Dermis blood vessel endothelial cell (primary cell): ENCODE measurements at regions not wholly inside any gene's neighbourhood (a gene's known extent, or its start where the extent isn't known, plus 50 kb on each side); places are given as distances from the start of the nearest gene placed in this dataset.

Experiments used
- DNase-seq: peaks from one replicate; pipeline ENCODE4 v3.0.0; 2010

DNA sequence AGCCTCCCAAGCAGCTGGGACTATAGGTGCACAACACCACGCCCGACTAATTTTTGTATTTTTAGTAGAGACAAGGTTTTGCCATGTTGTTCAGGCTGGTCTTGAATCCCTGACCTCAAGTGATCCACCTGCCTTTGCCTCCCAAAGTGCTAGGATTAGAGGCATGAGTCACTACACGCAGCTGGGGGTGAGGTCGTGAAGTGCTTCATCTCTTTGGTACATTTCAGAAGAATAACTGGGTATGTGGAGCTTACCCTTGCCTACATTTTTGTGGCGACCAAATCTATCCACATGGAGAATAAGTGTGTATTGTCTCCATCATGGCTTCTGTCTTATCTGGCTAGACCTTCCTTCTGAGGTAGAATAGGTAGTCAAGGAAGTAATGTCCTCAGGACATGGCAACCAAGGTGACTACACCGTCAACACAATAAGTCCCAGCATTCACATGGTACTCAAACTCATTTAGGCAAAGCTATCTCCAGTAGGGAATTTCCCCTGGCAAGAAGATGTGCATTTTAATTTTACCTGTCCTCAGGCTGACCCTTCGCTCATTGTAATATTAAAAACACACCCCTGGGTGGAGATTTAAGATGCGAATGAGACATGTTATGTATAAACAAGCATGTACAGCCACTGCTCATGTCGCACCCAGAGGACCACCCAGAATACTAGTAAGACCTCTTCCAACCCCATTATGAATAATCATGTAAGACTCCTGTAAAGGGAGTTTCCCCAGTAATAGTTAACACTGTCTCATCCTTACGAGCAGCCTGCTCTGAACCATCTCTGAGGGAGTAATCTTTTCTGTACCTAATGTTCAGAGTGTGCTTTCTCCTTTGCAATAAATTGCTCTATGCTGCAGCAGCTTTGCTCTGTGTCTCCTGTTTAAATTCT lies 1173.2 kb downstream of the TAF11L14 start:
- DNase-seq, result no peak

DNA sequence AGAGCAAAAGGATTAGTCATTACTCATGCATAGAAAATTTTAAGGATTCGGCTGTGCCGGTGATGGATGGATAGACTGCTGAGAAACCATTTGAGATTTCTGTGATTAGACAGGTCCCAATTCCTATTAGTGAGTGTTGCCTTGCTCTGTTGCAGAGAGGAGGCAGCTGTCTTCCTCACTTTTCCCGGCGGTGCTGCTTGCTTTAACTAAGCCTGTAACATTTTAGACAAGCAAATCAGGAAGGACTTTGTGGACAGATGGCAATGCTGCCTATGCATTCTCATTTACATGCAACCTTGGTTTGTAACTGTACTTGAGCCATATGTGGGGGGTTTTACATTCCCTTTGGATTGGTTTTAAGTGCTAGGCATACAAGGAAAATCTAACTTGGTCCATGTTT lies 1176.3 kb downstream of the CDH18 start:
- no peak for DNase-seq

DNA sequence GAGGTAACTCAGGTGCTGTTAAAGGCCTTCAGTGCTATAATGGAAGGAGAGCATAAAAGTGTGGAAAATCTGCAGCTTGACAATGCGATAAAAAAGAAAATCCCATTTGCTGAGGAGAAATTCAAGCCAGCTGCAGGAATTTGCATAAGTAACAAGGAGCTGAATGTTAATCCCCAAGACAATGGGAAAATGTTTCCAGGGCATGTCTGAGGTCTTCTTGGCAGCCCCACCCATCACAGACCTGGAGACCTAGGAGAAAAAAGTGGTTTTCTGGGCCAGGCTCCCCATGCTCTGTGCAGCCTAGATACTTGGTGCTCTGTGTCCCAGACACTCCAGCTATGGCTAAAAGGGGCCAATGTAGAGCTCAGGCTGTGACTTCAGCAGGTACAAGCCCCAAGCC lies 1159.6 kb downstream of the CDH18 start:
- no peak for DNase-seq

DNA sequence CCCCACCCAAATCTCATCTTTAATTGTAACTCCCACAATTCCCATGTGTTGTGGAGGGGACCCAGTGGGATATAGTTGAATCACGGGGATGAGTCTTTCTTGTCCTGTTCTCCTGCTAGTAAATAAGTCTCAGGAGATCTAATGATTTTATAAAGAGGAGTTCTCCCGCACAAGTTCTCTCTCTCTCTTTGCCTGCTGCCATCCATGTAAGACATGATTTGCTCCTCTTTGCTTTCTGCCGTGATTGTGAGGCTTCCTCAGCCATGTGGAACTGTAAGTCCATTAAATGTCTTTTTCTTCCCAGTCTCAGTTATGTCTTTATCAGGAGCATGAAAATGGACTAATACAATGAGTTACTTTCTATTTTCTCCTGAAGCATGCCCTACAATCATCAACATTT lies 1158.5 kb downstream of the CDH18 start:
- DNase-seq, result no peak

DNA sequence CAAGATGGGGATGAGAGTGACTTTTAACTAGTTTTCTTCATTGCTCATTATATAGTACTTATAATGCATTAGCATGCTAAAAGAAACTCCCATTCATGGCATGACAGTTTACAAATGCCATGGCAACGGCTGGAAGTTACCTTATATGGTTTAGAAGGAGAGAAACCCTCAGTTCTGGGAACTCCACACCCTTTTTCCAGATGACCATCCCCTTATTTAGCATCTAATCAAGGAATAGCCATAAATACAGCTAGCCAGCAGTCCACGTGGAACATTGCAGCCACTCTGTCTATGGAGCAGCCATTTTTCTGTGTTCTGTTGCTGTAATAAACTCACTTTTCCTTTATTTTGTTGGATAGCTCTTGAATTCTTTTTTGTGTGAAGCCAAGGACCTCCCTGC lies 1137.8 kb downstream of the CDH18 start:
- DNase-seq, result no peak

DNA sequence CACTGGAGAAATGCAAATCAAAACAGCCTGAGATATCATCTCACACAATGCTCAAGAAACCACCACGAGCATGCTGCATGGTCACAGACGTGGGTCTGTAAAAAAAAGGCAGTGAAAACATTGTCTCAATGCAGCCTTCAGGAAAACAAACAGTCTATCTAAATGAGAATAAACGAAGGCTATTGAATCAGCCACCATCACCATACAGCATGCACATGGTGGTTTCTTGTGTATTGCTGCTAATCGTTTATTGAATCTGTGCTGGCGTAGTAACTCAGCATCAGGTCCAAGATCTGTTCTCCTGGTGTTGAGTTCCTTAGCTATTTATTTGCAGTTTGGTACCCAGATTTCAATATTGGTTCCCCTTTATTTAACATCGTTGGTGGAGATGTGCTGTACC lies 1115.0 kb downstream of the CDH18 start:
- no peak for DNase-seq

DNA sequence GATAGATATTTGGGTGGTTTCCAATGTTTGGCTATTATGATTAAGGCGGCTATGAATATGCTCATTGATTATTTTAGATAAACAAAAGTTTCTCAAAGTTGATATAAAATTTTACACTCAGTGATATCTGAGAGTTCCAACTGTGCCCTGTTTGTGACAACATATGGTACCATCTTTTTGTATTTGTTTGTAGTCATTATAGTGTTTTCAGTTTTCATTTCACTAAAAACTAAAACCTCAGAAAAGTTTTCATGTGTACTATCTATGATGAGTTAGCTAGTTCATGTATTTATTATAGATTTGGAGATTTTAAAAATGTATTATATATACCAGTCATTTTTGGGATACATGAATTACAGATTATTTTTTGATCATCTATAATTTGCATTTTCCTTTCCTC lies 1111.4 kb downstream of the CDH18 start:
- DNase-seq, result no peak

DNA sequence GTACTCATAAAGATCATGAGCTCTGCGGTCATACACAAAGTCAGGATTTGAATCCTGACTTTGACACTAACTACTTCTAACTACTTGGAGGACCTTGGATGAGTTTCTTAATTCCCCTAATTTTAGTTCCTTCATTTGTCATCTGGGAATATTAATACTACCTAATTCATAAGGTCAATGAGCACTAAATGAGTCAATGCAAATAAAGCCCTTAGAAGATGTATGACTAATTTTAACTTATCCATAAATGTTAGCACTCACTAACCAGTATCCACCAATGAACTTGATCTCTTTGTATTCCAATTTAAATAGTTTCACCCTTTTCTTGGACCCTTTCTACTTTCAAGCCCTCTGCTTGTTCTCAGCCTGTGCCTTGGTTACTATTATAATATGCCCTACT lies 1106.4 kb downstream of the CDH18 start:
- no peak for DNase-seq

DNA sequence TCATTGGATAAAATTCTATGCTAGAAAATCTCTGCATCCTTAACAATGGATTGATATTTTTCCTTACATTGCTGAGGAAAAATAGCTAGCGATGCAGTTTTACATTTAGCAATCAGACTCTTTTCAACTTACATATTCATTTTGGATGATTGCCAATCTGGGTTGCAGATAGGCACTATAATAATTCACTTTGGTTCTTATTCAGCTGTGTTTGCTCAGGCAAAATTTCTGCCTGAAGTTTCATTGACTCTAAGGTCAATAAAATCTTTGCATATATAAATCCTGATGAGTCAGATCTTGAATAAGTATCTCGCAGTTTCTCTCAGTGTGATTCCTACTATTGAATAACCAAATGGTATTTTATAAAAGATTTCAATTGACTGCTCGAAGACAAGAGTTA lies 1105.8 kb downstream of the CDH18 start:
- DNase-seq, result no peak

DNA sequence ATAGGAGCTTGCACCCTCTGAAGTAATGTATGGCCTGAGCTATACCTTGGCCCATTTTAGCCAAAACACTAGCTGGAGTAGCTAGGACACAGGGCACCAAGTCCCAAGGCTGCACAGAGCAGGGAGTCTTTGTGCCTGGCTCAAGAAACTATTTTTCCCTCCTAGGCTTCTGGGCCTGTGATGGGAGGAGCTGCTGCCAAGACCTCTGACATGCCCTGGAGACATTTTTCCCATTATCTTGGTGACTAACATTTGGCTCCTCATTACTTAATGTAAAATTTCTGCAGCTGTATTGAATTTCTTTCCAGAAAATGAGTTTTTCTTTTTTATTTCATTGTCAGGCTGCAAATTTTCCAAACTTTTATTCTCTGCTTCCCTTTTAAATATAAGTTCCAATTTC lies 1099.2 kb downstream of the CDH18 start:
- DNase-seq, result no peak

DNA sequence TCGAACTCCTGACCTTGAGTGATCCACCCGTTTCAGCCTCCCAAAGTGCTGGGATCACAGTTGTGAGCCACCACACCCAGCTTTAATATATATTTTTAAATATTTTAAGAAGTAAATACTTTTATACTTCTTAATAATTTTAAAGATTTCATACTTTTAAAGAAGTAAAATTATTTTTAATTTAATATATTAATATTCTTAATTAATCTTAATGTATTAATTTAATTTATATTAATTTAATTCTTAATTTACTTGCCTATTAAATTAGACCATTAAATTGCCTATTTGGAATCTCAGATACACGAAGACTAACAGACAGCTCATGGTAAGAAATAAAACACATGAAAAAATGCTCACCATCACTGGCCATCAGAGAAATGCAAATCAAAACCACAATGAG lies 1087.4 kb downstream of the CDH18 start:
- no peak for DNase-seq

DNA sequence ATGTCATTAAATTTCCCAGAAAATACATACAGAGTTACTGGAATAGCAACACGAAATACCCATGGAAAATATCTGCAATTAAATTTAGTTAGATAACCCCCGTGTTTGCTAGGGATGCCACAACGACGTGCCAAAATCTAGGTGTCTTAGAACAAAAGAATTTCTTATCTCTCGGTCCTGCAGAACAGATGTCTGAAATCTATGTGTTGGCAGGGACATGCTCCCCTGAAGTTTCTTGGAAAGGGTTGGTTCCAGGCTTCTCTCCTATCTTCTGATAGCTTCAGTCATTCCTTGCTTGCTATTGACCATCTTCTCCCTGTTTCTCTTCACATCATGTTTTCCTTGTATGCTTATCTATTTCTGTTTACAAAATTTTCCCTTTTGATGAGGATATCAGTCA lies 1067.0 kb downstream of the CDH18 start:
- no peak for DNase-seq

DNA sequence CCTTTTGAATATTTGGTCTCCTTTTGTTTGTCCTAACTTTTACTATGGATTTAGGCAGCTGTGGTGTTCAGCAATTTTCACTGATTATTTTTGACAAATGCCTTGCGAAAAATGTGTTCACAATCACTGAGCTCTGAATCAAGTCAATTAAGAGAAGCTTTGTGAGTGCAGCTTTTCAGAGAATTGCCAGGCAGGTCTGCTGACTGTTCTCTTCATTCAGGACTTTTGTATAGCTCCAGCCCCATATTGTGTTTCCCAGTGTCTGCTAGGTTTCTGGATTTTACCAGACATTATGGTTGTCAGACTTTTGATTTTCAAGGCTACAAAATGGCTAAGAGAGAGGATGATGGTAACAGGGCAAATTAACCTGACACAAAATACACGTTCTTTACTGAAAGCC lies 1055.9 kb downstream of the CDH18 start:
- DNase-seq, result no peak

DNA sequence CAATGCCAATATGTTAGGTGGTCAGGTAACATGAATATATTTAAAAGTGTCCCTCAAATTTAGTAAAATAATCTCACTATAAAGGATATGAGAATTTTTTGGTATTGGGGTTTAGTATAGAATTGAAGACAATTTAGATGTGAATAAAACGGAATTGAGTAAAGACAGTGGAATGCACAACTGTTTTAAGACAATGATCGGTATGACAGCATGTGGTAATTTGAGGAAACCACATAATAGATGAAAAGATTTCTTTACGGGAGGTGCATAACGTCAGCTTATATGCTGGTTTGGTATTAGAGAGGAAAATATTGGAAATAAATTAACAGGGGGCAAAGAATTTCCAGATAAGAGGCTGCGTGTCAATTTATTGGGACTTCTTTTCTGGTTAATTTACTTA lies 1043.2 kb downstream of the CDH18 start:
- no peak for DNase-seq

DNA sequence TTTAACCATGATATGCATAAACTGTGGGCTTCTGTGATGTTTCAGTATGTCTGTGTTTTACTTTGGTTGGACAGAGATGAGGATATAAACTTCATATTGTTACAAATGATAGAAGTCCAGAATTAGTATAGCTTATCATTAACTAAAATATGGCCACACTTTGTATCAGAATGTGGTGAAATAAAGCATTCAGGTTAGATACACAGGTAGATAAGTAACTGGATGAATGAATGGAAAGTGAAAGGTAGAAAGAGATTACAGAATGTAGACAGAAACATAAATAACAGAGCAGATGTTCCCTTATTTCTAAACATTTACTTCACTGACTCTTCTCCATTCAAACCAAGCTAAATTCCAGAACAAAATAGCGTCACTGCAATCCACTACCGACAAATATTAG lies 1033.8 kb downstream of the CDH18 start:
- DNase-seq, result no peak

DNA sequence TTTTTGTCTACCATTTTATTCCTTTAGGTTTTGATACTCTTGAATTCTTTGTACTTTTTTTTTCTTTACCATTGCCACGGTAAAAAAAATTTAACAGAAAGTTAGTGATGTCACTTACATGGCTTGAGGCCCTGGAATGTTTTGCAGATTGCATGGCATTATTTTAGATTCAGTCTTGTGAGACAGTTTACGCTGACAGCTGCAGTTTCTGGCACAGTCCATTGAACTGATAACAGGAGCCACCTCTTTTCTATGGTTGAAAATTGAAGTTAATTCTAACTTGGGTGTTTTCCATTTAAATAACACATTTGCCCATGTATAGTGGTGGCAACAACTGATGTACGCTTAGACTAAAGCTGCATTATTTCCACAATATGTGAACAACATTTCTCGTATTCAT lies 1028.5 kb downstream of the CDH18 start:
- DNase-seq, result no peak

DNA sequence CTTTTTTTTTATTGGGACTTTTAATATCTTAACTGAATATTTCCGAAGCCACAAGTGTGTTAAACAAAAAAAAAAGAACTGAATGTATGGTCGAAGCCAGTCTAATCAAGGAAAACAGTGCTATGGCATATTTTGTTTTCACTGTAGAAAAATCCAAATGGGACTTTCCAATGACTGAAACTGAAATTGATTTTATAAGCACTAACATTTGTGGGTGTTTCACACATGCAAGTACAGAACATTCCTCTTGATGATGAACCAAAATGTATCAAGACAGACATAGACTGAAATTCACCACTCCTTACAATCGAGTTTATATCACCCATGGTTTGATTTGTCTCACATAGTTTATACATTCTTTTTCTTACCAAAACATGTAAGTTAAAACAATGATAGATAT lies 1026.8 kb downstream of the CDH18 start:
- DNase-seq, result no peak

DNA sequence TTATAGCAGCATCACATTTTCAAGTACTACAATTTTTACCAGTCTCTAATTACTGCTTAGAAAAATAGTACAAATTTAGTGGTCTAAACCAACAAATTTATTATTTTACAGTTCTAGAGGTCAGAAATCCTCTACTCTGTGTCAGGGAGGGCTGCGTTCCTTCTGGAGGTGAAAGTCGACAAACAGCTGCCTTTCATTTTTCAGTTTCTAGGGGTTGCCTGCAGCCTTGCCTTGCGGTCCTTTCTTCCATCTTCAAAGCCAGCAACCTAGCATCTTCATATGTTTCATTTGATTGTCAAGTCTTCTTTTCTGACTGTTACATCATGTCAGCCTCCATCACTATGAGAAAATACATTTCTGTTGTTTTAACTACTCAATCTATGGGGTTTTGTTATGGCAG lies 1022.1 kb downstream of the CDH18 start:
- DNase-seq, result no peak

DNA sequence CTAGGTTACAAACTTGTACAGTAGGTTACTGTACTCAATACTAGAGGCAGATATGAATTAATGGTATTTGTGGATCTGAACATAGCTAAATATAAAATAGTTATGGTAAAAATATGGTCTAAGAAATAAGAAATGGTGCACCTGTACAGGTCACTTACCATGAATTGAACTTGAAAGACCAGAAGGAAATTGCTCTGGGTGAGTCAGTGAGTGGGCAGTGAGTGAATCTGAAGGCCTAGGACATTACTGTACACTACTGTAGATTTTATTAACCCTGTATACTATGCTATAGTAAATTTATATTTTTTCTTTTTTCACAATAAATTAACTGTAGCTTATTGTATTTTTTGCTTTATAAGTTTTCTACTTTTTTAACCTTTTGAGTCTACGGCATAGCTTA lies 1020.4 kb downstream of the CDH18 start:
- DNase-seq, result no peak

DNA sequence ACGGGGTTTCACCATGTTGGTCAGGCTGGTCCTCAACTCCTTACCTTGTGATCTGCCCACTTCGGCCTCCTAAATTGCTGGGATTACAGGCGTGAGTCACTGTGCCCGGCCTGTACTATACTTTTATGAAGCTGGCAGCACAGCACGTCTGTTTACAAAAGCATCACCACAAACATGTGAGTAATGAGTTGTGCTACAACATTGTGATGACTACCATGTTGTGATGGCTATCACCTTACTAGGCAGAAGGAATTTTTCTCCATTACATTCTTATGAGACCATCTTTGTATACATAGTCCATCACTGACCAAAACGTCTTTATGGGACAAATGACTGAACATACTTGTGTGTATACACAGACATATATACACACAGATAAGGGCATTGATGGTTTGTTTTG lies 1019.0 kb downstream of the CDH18 start:
- DNase-seq, result no peak

DNA sequence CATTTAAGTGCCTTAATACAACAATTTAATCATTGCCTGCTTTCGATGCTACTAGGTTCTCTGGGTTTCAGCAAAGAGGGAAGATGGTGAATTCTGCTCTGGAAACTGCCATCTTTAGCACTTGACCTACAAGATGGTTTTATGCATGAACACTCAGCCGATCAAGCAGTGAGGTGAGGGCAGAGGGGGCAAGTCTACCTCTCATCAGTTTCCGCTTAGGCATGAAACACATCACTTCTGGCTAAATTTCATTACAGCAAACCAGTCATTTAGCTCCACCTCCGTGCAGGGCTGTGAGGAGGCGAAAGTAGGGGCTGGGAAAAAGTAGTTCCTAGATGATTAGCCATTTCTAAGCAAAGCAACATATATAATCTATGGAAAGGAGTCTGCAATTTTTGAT lies 1018.0 kb downstream of the CDH18 start:
- no peak for DNase-seq

DNA sequence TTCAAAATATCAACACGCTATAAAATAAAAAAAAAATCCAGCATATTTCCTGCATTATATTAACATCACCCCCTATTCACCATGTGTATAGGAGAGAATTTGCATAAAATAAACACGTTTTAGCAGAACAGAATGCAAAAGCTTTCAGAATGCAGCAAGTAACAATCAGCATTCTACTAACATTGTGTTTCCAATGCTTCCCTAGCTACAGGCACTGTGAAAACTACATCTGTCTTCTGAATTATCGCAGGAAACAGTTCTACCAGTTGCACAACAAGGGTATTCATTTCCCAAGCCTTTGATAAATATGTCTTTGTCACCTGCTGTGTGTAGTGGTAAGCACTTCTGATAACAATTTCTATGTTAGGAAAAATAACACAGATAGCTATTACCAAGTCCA lies 1015.8 kb downstream of the CDH18 start:
- DNase-seq, result no peak

DNA sequence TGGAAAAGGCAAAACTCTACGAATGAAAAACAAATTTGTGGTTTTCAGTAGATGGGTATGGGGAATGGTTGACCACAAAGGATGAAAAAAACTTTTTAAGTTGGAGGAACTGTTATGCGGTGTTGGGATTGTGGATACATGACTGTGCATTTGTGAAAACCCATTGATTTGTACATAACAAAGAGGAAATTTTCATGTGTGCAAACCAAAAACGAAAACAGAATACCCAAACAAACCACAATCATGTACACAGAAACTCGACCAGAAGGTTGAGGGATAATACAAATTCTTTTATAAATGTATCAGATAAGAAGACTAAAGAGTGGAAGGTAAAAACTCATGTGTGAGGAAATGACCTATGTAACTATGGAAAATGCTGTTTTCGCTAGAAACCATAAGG lies 1012.4 kb downstream of the CDH18 start:
- no peak for DNase-seq

DNA sequence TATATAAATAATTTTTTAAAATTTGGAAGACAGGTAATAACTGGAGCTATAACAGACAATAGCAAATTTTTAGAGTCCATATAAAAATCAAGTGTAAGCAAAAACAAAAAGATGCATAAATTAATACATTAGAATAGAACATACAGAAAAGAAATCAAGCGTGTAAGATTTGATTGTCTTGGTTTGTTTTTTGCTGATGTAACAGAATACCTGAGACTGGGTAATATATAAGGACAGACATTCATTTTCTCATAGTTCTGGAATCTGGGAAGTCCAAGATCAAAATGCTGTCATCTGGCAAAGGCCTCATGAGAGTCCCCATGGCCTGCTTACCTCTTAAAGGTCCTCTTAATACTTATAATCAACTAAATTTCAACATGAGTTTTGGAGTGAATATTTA lies 1010.1 kb downstream of the CDH18 start:
- DNase-seq, result no peak

DNA sequence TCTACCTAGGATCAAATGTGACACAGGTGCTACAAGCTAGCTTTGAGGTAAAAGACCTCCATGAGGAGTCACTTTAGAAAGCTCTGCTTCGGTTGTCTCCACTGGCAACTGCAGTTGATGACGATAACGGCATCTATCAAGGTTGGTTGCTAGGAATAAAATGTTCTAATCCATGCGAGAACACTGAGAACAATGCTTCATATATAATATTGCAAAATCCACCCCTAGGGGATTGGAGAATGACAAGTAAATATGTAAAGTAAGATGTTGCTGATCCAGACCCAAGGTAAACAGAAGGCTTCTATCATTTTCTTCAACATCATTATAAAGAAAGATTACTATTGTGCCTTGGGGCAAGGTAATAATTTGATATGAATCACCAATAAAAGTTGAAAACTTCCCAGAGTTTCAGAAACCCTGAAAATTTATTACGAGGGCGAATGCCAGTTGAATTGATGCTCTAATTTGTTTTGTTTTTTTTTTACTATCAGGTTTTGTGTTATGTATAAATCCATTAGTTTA lies 1003.4 kb downstream of the CDH18 start:
- no peak for DNase-seq
